GM12873 (cell line): ENCODE measurements at regions not wholly inside any gene's neighbourhood (a gene's known extent, or its start where the extent isn't known, plus 50 kb on each side); places are given as distances from the start of the nearest gene placed in this dataset.
A peak's percentile ranks its signal among the peaks of the same experiment; 100 is the strongest.

Experiments
- TF ChIP-seq, protein P1 (sequence below): IDR thresholded peaks from 2 replicates; pipeline ENCODE4 v1.5.1; 2012; ENCODE audit warnings: low read depth, mild to moderate bottlenecking, moderate library complexity, low read length, control low read depth; ENCODE audit not compliant: insufficient read depth; ENCODE audit errors: missing control alignments

- TF ChIP-seq, protein P1, sequence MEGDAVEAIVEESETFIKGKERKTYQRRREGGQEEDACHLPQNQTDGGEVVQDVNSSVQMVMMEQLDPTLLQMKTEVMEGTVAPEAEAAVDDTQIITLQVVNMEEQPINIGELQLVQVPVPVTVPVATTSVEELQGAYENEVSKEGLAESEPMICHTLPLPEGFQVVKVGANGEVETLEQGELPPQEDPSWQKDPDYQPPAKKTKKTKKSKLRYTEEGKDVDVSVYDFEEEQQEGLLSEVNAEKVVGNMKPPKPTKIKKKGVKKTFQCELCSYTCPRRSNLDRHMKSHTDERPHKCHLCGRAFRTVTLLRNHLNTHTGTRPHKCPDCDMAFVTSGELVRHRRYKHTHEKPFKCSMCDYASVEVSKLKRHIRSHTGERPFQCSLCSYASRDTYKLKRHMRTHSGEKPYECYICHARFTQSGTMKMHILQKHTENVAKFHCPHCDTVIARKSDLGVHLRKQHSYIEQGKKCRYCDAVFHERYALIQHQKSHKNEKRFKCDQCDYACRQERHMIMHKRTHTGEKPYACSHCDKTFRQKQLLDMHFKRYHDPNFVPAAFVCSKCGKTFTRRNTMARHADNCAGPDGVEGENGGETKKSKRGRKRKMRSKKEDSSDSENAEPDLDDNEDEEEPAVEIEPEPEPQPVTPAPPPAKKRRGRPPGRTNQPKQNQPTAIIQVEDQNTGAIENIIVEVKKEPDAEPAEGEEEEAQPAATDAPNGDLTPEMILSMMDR: peak; percentile 8
Measured at GRCh38 chr3:41117398-41117870, 81.9 kb upstream of the CTNNB1 start.

GRCh38 chr3:41118461-41119390, 80.6 kb upstream of the CTNNB1 start:
- TF ChIP-seq, protein P1: no peak

- TF ChIP-seq, protein P1: no peak
Measured at GRCh38 chr3:41120460-41120859, 78.8 kb upstream of the CTNNB1 start.

DNA sequence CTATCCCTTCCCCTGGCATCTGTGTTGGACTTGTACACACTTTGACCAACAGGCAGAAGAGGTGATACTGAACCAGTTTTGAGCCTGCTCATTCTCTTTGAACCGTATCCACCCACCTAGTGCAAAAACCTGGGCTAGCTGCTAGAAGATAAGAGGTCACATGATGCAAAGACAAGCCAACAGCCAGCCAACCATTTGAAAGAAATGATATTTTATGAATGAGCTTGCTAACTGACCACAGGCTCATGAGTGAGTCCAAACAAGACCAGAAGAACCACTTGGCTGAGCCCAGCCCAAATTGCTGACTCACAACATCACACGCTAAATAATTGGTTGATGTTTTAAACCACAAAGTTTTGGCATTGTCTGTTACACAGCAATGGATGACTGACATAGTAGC, 74.0 kb upstream of the CTNNB1 start:
- TF ChIP-seq, protein P1: no peak

DNA sequence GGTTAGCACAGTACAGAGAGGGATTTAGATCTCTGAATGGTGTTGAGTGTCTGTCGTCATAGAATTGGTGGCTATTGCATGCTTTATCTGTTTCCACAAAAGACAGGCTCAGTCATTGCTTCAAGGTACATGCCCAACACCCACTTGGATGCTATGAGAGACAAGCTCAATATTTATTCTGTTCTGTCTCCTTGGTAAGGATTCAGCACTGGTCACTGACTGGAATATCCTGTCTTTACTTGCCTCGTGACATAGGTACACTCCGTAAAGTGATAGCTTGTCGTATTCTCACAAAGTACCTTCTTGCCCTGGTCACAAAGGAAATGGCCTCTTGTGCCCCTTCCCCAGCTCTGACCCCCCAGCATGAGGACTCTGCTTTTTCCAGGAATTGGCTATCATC, 72.8 kb upstream of the CTNNB1 start:
- TF ChIP-seq, protein P1: no peak

DNA sequence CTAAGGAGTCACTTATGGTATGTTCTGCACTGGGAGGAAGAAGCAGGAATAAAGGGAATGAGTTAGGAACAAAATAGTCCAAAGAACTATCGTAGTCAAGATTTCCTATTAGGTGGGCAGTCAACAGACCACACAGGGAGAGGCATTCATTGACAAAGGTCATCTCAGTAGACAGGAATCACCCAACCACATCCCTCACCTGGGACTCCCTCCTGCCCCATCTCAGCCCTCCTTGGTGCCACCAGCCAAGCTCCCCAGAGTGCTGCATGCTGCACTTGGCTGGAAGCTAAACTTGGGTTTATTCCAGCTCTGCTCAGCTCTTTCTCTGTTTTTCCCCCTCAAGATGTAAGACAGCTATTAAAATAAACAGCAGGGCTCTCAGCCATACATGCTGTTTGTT, 72.3 kb upstream of the CTNNB1 start:
- TF ChIP-seq, protein P1: no peak

DNA sequence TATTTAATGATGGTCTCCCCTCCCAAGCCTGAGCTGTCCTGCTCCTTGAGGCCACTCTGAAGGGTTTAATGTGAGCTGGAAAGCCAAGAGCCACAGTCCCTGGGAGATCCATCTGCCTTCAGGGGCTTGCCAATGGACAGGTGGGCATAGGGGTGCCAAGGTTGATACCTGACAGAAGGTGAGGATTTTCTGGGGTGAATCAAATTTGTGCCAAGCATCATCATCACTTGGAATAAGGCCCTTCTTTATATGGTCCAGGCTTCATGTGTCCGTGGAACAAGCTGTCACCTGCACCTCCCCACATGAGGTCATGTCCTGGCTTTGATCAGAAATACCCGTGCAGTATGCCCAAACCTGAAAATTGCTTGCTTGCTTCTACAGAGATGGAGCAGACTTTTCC, 71.9 kb upstream of the CTNNB1 start:
- TF ChIP-seq, protein P1: no peak
